ENCODE measurements at regions not wholly inside any gene's neighbourhood (a gene's known extent, or its start where the extent isn't known, plus 50 kb on each side); places are given as distances from the start of the nearest gene placed in this dataset.
"Not testable (repeated sequence)": the region's sequence is repeated elsewhere in the genome, so short reads cannot be mapped to it uniquely, and the experiment has no call there.

- no peak for DNase-seq
Observed at GRCh38 chr4:12421364-12421763, 992.7 kb upstream of the HS3ST1 start.

DNA sequence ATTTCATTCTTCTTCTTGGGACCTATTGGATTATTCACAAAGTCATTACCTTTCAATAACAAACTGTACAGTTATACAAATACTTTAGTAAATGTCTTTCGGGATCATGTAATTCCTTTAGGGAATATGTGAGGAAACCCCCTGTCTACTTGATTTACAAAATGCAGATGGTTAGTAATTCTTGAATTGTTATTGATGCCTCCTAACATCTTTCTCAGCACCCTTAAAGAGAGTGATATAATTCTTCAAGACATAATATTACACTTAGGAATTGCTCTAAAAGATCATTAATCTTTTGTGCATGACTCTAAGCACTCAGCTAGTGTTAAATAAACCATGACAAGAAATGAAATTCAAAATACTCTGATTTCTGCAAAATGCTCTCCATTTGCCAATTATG, 988.1 kb upstream of the HS3ST1 start:
- DNase-seq, result no peak

- no peak for DNase-seq
Observed at GRCh38 chr4:12414181-12414812, 985.6 kb upstream of the HS3ST1 start.

DNA sequence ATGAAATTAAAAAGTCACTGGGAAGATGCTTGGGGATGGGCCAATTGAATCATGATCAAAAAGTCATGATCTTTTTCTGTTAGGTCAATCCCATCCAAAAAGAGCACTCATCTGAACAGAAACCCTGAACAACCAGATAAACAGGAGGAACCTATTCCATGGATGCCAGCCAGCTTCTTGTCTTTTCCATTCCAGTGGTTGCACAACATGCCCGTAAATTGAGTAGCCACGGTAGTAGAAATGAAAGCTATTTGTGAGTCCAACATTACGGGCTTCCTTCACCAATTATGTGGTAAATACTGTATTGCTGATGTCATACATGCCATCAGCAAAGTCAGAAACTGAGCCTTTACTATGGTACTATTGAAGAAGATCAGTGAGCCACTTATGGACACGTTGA, 982.4 kb upstream of the HS3ST1 start:
- DNase-seq, result no peak

DNA sequence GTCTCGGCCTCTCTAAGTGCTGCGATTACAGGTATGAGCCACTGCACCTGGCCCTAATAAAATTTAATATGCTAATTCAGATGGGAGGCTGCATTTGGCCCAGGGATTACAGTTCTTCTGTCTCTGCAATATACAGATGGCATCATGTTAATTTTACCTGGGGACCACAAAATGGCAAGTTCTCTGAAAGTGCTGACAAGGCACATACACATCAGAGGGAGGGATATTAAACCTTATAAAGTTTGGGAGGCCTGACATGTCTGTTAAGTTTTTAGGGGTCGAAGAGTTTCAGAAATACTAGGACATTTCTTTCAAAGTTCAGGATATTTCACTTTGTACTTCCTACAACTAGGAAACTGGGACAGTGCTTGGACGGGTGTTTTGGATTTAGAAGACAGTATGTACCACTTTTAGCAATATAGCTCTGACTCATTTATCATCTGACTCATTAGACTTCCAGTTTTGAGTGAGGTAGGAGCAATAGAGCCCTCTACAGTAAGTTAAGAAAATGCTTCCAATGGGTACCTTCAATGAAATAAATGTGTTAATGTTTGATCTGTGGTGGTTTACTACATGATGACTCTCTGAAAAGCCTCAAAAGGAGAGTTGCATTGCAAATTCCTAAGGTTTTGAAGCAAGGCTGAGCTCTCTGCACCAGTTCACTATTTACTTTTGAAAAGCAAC, 981.0 kb upstream of the HS3ST1 start:
- no peak for DNase-seq

DNA sequence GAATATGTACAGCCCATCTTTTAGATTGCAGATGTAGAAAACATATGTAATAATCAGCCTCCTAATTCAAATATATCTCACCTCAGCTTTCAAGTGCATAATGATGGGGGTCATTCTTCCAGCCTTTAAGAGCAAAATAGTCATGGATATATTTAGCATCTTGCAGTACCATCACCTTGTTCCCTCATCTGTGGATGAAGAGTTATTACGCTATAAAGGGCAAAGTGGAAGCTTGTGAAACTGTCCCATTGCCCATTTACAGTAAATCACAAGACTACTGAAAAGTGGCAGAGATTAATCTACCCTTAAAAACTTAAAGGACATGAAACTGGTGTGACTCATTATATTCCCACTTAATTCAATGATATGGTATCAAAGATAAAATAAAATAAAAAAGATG, 979.7 kb upstream of the HS3ST1 start:
- no peak for DNase-seq

GRCh38 chr4:12403175-12403574, 974.5 kb upstream of the HS3ST1 start:
- no peak for DNase-seq

DNA sequence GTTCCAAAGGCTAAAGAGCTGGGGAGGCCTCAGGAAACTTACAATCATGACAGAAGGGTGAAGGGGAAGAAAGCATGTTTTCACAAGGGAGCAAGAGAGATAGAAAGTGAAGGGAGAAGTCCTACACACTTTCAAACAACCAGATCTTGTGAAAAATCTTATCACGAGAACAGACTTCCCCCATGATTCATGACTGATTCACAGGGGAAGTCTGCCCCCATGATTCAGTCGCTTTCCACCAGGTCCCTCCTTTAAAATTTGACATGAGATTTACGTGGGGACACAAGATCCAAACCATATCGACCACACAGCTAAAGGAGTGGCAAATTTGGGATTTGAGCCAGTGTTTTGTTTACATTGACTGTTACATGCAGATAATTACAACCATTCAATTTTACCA, 971.1 kb upstream of the HS3ST1 start:
- no peak for DNase-seq

DNA sequence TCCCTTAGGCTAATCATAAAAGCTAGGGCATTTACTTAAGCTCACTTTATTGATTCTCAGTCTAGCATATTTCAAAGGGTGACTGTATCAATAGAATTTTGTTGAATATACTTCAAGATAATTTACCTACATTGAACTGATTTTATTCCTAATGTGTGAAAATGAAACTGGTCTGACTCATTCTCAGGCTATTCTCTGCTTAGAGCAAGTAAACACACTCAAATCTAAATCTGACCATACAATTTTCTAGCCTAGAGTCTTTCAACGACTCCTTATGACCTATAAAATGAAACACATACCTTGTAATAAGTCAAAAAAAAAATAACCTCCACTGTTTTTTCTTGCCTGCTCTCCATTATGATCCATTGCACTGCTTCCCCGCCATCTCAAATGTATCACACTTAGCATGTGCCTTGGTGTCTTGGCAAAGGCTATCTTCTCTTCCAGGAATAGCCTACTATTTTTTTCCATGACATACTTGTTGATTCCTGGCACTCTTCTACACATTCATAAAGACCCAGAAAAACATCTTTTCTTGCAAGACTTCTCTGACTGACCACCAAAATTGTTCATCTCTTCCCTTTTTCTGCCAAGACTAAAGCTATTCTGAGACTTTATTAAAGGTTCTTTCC, 965.1 kb upstream of the HS3ST1 start:
- DNase-seq, result no peak

DNA sequence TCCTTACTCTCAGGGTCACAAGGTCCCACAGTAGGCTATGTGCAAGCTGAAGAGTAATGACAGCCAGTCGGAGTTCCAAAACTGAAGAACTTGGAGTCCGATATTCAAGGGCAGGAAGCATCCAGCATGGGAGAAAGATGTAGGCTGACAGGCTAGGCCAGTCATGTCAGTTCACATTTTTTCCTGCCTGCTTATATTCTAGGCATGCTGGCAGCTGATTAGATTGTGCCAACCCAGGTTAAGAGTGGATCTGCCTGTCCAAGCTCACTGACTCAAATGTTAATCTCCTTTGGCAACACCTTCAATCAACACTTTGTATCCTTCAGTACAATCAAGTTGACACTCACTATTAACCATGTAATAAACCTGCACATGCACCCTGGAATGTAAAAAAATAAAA, 960.9 kb upstream of the HS3ST1 start:
- no peak for DNase-seq

DNA sequence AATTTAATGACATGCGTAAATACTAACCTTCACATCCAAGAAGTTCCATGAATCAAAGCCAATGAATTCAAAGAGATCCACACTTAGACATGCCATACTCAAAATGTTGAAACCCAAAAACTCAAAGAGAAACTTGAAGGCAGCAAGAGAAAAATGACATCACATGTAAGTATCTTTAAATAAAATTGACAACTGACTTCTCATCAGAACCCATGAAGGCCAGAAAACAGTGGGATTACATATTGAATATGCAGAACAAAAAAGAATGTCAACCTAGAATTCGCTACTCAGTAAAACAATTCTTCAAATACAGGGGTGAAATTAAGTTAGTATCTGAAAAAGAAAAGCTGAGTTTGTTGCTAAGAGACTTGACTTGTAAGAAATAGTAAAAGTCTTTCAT, 953.9 kb upstream of the HS3ST1 start:
- DNase-seq, result no peak

GRCh38 chr4:12379191-12379590, 950.5 kb upstream of the HS3ST1 start:
- no peak for DNase-seq

DNA sequence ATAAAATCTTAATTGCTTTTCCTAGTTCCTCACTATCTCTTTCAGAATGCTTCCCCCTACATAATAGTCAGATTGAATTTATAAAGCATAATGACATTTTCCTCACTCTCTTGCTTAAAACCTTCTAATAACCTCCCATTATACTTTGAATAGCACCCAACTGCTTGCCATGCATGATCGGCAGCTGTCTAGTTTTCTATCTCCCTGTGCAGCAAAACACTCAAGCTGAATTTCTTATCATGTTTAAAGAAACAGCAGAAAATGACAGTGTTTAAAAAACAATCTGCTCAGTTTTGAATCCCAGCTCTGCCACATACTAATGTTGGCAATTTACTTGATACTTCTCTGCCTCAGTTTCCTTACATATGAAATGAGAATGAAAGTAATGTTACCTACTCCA, 947.1 kb upstream of the HS3ST1 start:
- no peak for DNase-seq

DNA sequence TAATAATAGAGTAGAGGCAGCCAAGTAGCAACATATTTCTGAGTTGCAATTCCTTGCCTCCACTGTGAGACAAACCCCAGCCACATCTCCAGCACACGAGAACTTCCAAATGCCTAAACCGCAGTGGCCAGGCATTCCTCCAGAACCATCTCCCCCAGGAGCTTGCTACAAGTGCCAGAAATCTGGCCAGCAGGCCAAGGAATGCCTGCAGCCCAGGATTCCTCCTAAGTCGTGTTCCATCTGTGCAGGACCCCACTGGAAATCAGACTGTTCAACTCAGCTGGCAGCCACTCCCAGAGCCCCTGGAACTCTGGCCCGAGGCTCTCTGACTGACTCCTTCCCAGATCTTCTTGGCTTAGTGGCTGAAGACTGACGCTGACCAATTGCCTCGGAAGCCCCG, 937.2 kb upstream of the HS3ST1 start:
- not testable (repeated sequence) for DNase-seq

GRCh38 chr4:12360391-12360790, 931.7 kb upstream of the HS3ST1 start:
- DNase-seq, result no peak

DNA sequence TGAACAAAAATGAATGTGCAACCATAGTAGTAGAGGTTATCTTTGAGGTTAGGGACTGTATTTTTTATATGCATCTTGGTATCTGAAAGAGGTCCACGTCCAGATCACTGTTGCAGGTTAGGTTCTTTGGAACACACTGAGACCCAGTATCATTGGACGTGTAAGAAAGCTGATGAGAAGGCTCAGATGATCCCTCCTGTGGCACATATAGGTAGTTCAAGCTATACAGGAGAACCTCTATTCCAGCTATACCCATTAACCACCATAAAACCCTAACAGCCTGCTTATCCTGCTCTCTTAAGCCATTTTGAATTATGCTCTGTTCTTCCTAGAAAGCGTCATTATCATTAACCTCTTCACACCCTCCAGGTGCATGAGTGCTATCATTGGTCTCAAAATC, 930.7 kb upstream of the HS3ST1 start:
- no peak for DNase-seq

DNA sequence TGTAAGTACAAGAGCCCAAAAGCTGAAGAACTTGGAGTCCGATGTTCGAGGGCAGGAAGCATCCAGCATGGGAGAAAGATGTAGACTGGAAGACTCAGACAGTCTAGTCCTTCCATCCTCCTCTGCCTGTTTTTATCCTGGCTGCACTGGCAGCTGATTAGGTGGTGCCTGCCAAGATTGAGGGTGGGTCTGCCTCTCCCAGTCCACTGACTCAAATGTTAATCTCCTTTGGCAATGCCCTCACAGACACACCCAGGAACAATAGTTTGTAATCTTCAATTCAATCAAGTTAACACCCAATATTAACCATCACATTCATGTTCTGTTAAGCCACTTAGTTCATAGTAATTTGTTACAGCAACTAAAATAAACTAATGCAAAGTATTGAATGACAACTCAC, 904.4 kb upstream of the HS3ST1 start:
- not testable (repeated sequence) for DNase-seq

DNA sequence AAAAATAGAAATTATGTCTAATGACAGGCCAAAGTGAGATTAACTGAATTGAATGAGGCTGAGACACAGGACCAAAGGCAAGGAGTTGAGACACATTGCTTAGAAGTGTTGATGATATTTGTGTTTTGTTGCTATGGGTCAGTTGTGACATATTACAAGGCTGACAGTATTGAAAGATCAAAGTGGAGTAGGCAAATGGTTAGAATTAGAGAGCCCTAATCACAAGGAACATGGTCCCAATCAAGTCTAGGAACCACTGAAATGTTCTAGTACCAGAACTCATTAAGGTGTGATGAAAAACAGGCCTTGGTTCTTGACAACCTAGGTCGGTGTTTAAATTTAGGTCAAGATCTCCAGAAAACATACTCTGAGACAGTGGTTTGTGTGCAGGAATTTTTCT, 896.3 kb upstream of the HS3ST1 start:
- no peak for DNase-seq

GRCh38 chr4:12319765-12320164, 891.1 kb upstream of the HS3ST1 start:
- DNase-seq, result no peak

- DNase-seq, result no peak
Observed at GRCh38 chr4:12304905-12305304, 876.2 kb upstream of the HS3ST1 start.

DNA sequence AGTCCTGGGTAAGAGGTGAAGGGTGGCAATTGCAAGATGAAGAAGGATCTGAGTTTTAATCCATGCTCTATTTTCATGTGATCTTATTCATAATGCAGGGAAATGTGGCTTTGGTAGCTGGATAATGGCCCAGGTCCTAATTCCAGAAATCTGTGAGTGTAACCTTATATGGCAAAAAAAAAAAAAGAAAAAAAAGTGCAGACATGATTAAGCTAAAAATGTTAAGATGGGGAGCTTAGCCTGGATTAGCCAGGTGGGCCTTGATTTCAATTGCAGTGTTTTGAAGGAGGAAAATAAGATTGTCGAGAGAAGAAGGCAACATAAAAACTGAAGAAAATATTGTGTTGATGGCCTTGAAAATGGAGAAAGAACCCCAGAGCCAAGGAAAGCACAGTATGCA, 867.7 kb upstream of the HS3ST1 start:
- no peak for DNase-seq

DNA sequence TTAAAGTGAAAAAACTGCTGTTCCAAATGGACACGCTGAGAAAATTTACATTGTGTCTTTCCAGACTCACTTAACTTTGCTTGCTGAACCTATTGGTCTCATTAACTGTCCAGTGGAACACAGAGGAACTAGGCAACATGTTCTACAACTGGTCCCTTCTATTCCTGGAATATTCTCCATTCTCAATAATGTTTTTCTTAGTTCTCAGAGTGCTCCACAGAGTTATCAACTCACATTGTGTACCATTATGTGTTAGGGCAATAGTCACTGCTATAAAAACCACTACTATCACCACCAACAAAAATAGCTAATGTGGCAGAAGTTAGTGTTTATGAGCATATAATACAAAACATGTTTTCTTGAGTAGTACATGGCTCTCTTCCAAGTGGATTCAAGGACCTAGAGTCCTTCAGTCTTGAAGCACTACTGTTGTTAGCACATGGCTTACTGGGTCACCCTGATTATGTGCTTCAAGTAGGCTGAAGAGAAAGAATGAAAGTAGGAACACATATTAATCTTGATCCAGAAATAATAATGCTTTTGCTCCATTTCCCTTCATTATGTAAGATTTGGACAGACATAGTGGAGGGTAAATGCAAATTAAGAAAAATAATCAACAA, 865.3 kb upstream of the HS3ST1 start:
- DNase-seq, result no peak

GRCh38 chr4:12286351-12286750, 857.7 kb upstream of the HS3ST1 start:
- DNase-seq, result no peak

DNA sequence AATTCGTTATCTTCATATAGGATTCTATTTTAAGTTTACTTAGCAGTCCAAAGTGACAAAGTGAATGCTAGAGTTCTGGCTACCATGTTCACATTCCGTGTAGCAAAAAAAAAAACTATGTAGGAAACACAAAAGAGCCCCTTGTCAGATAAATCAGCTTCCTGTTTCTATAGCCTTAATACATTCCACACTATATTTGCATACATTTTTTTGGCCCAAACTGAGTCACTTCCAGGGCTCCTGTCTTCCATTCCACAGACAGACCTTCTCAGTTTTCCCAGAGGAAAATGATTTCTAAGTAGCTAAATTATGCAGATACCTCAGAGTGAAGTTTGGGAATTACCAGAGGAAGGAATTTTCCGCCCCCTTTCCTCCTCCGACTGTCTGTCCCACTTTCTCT, 841.9 kb upstream of the HS3ST1 start:
- no peak for DNase-seq

Measured in NCI-H187 treated with DMSO at 0.1 percent for 48 hours (cell line).